SH-SY5Y (cell line): ENCODE measurements at regions not wholly inside any gene's neighbourhood (a gene's known extent, or its start where the extent isn't known, plus 50 kb on each side); places are given as distances from the start of the nearest gene placed in this dataset.

Experiments
- GATA2 ChIP-seq: IDR thresholded peaks from 2 replicates; pipeline ENCODE4 v1.6.1; 2011; ENCODE audit warnings: mild to moderate bottlenecking, low read depth, low read length
- GATA3 ChIP-seq: IDR thresholded peaks from 2 replicates; pipeline ENCODE4 v1.6.1; 2011; ENCODE audit warnings: low read depth, mild to moderate bottlenecking, low read length, moderate library complexity

- TF ChIP-seq GATA2 (no peak), GATA3 (no peak)
Observed at GRCh38 chr9:118034701-118035100, 330.5 kb downstream of the TLR4 start.
